Memory B cell (primary cell): ENCODE measurements at regions not wholly inside any gene's neighbourhood (a gene's known extent, or its start where the extent isn't known, plus 50 kb on each side); places are given as distances from the start of the nearest gene placed in this dataset.

Source experiments
- ATAC-seq: fragments of 150-1000 bp; cut with Tn5 transposase; 2 replicates; pipeline ENCODE4 v1.10.0; 2021; ENCODE audit warnings: low read depth, mild to moderate bottlenecking, moderate library complexity
- DNase-seq, 2 donors: peaks; one replicate each; pipeline ENCODE4 v3.0.0; 2022; ENCODE audit warnings: low spot score in 2 of 2
- H3K27ac Mint-ChIP-seq: one replicate; pipeline ENCODE4 v1.8.0; 2022; ENCODE audit warnings: mild to moderate bottlenecking, moderate library complexity, mixed read lengths
- H3K27me3 Mint-ChIP-seq: one replicate; pipeline ENCODE4 v1.8.0; 2022; ENCODE audit warnings: mixed read lengths
- H3K36me3 Mint-ChIP-seq: one replicate; pipeline ENCODE4 v1.8.0; 2022; ENCODE audit warnings: mild to moderate bottlenecking, mixed read lengths
- H3K4me1 Mint-ChIP-seq: one replicate; pipeline ENCODE4 v1.8.0; 2022; ENCODE audit warnings: mixed read lengths
- H3K4me3 Mint-ChIP-seq: one replicate; pipeline ENCODE4 v1.8.0; 2022; ENCODE audit warnings: mild to moderate bottlenecking, moderate library complexity, mixed read lengths
- H3K9me3 Mint-ChIP-seq: one replicate; pipeline ENCODE4 v1.8.0; 2022; ENCODE audit warnings: mixed read lengths

DNA sequence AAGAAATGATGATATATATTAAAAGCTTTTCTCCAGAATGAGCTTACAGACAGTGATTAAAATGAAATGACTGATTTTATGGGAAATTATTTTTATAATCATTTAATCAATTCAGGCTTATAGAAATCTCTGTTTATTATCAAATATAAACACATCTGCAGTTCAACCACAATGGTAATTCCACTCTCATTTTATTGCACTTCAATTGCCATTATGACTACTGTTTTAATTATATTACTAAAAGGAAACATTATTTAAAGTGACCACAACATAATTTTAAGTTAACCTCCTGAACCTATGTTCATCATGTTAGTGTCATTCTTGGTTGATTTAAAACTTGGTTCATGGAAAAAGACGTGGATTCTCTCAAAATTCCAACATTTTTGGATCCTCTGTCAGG, 536.3 kb downstream of the SLC6A15 start:
- no peak for ATAC-seq
- no peaks in the 10 kb centered on the region for H3K36me3 Mint-ChIP-seq
- peaks cover 1% of the 10 kb centered on the region for H3K9me3 Mint-ChIP-seq
- no peak overlapping the region for H3K4me3 Mint-ChIP-seq
- H3K4me1 Mint-ChIP-seq, result no peaks in the 10 kb centered on the region
- no peaks in the 10 kb centered on the region for H3K27me3 Mint-ChIP-seq
- no peak for DNase-seq
- no peak overlapping the region for H3K27ac Mint-ChIP-seq

DNA sequence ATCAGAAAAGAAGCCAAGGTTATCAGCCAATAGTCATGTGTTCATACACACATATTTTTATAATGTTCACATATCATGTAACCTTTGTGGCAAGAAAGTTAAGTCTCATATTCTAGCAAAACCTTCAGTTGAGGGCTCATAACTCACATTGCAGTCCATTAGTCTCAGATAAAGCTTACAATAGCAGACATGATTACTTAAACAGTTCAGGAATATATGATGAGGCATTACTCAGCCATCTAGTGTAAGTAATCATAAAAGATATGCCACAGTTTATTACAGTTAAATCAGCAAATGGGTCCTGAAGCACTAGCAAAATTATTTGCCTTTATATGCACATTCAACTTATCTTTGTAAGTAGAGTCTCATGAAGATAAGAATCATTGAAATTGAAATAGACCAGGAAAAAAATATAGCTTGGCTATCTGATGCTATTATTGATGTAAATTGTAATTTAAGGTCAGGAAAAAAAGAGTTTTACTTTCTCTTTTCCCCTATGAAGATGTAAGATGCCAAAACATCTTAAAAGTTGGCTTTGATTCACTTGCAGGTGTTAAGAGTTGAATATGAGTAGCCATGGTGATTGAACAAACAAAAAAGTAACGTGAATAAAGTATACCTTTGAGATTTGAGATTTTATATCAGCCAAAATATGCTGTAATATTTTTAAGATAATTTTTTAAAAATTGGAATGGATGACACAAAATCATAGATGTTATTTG, 537.0 kb downstream of the SLC6A15 start:
- H3K4me3 Mint-ChIP-seq, result no peak overlapping the region
- no peaks in the 10 kb centered on the region for H3K4me1 Mint-ChIP-seq
- H3K27me3 Mint-ChIP-seq, result no peaks in the 10 kb centered on the region
- no peak overlapping the region for H3K27ac Mint-ChIP-seq
- no peak for ATAC-seq
- peaks cover 1% of the 10 kb centered on the region for H3K9me3 Mint-ChIP-seq
- no peaks in the 10 kb centered on the region for H3K36me3 Mint-ChIP-seq
- no peak for DNase-seq

DNA sequence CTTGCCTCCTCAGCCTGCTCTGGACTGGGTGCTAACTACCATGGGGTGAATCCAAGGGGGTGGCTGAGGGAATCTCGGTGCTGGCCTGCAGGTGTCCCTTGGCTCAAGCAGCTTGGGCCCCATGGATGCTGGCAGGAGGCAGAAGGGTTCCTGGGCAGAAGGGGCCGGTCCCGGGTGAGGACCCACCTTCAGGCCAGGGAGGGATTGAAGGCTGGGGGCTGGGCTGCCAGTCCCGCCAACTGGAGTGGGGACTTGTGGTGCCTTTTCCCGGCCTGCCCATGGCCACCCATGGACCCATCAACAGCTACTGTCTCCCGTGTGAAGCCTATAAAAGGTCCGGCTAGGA, 550.1 kb downstream of the SLC6A15 start:
- Mint-ChIP-seq H3K4me3 (no peak overlapping the region), H3K9me3 (no peaks in the 10 kb centered on the region), H3K27me3 (no peaks in the 10 kb centered on the region), H3K27ac (no peak overlapping the region), H3K4me1 (no peaks in the 10 kb centered on the region), H3K36me3 (no peaks in the 10 kb centered on the region)
- ATAC-seq (no peak), DNase-seq (no peak)

DNA sequence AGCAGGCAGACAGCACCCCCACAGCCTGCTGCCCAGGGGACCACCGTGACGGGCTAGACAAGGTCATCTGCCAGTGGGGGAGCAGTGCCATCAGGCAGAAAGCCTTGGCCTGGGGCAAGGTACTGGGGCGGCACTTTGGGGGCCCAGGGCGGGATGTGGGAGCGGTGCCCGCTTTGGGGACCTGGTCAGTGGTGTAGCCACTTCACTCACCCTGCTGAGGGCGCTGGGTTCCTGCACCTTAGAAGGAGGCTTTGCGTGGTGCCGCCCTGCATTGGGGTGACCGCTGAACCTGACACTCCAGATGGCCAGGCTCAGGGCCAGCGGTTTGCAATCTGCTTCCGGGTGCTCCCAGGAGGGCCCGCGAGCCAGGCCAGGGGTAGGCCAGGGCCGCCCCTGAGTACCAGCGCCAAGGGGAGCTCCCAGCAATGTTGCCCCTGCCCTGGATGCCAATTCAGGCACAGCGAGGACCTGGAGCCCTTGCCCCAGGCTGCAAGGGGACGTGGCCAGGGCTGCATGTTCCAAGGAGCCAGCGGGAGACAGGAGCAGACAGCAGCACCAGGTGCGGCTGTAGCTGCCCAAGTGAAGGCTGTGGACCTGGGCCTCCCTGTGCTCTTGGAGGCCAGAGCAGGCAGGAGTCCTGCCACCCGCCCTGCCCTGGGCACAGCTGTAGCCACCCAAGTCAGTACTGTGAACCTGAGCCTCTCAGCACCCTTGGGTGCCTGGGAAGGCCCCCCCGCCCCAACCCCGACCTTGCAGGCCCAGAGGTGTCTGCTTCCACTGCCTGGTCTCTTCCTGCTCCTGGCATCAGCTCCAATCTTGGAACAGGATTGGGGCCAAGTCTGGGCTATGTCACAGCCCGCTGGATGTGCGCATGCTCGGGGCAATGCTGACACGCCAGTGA, 550.7 kb downstream of the SLC6A15 start:
- H3K27ac Mint-ChIP-seq, result no peak overlapping the region
- H3K9me3 Mint-ChIP-seq, result no peaks in the 10 kb centered on the region
- DNase-seq, result no peak
- no peaks in the 10 kb centered on the region for H3K27me3 Mint-ChIP-seq
- H3K4me3 Mint-ChIP-seq, result no peak overlapping the region
- no peak for ATAC-seq
- H3K36me3 Mint-ChIP-seq, result no peaks in the 10 kb centered on the region
- no peaks in the 10 kb centered on the region for H3K4me1 Mint-ChIP-seq

DNA sequence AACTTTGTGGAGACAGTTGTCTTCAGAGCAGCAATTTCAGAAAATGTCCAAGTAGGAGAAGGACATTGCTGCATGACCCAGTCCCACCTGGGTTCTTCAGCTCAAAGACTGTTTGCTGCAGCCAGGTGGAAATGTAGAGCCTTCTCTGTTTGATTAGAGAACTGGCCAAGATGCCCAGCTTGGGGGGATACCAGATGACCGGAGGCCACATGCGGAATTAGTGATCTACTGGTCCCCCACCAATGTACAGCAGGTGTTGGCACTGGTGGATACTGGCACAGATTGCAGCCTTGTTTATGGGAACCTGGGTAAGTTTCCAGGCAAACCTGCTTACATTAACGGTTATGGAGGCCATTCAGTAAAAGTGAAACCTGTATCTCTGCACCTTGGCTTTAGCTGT, 555.3 kb downstream of the SLC6A15 start:
- ATAC-seq, result no peak
- Mint-ChIP-seq H3K9me3 (no peaks in the 10 kb centered on the region), H3K4me1 (no peaks in the 10 kb centered on the region), H3K27ac (no peak overlapping the region), H3K27me3 (no peaks in the 10 kb centered on the region), H3K36me3 (no peaks in the 10 kb centered on the region), H3K4me3 (no peak overlapping the region)
- no peak for DNase-seq

DNA sequence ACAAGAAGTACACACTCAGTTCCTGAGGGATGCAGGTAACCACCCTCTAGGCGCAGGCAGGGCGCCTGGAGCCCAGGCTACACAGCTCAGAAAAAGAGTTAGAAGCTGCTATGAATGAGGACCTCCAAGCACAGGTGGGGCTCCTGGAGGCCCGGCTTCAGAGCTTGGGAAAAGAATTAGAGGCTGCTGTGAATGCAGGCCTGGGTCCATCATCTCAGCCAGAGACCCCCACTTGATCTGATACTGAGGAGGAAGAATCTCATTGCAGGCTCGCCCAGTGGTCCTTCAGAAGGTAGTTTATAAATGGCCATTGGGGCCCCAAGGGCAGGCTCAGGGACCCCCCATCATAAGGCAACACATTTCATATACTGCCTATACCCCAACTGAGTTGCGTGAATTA, 556.4 kb downstream of the SLC6A15 start:
- Mint-ChIP-seq H3K9me3 (no peaks in the 10 kb centered on the region), H3K4me3 (no peak overlapping the region), H3K36me3 (no peaks in the 10 kb centered on the region), H3K27me3 (no peaks in the 10 kb centered on the region), H3K4me1 (no peaks in the 10 kb centered on the region), H3K27ac (no peak overlapping the region)
- no peak for ATAC-seq
- DNase-seq, result no peak

DNA sequence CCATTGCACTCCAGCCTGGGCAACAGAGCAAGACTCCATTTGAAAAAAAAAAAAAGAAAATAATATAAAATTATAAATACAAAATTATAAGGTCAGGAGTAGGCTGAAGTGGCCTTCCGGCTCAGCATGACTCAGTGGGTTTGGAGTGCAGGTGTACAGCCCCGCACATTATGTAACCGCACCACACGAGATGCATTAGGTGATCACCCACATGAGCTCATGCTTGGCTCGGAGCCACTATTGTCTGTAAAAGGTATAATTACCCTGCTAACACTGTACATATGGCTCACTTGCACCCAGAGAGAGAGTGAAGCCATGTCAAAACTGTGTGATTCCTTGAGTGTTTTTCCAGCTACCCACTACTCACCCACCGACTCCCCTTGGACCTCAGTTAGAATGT, 557.0 kb downstream of the SLC6A15 start:
- H3K9me3 Mint-ChIP-seq, result peaks cover 1% of the 10 kb centered on the region
- H3K27me3 Mint-ChIP-seq, result no peaks in the 10 kb centered on the region
- ATAC-seq (no peak), DNase-seq (no peak)
- no peaks in the 10 kb centered on the region for H3K4me1 Mint-ChIP-seq
- no peaks in the 10 kb centered on the region for H3K36me3 Mint-ChIP-seq
- no peak overlapping the region for H3K27ac Mint-ChIP-seq
- no peak overlapping the region for H3K4me3 Mint-ChIP-seq

DNA sequence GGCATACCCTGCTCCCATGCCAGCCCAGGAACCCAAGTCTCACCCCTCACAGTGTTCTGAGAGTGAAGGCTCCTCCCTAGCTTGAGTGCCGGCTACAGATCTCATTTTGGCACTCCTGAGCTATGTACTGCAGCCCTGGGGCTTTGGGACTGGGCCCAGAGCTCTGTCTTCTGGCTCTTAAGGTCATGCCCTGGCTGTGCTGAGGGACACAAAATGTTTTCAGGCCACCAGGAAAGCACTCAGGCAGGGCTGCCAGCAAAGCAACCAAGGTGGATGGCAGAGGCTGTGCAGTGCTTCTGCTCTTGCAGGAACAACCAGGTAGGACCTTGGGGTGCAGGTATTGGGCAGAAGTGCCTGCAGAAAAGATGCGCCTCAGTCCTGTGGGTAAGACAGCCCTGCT, 564.0 kb downstream of the SLC6A15 start:
- Mint-ChIP-seq H3K36me3 (no peaks in the 10 kb centered on the region), H3K27ac (no peak overlapping the region), H3K27me3 (no peaks in the 10 kb centered on the region), H3K4me1 (no peaks in the 10 kb centered on the region), H3K9me3 (peaks cover 7% of the 10 kb centered on the region), H3K4me3 (no peak overlapping the region)
- no peak for ATAC-seq
- no peak for DNase-seq

DNA sequence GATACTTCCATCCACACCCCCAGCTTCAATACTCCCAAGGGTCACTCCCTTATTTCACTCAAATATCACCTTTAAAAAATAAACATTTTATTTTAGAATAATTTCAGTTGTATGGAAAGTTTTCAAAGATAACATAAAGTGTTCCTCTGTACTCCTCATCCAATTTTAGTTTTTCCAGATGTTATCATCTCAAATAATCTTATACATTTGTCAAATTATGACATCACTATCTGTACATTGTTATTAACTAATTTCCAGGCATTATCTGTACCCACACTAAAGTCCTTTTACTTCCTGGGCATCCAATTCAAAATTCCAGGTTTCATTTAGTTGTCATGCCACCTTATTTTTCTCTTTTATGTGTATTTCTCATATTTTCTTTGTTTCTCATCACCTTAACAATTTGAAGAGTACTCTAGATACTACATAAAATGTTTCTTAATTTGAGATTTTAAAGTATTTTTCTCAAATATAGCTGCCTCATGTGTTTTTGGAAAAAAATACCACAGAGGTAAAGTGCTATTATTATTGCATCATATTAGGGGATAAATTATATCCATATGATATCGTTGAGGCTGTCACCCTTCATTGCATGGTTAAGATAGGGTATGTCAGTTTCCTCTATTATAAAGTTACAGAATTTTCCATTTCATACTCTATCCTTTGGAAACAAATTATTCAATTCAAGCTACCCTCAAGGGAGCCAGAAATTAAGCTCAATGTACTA, 571.0 kb downstream of the SLC6A15 start:
- Mint-ChIP-seq H3K27ac (no peak overlapping the region), H3K9me3 (peaks cover 8% of the 10 kb centered on the region), H3K4me3 (no peak overlapping the region), H3K4me1 (no peaks in the 10 kb centered on the region), H3K27me3 (no peaks in the 10 kb centered on the region), H3K36me3 (no peaks in the 10 kb centered on the region)
- no peak for ATAC-seq
- DNase-seq, result no peak

DNA sequence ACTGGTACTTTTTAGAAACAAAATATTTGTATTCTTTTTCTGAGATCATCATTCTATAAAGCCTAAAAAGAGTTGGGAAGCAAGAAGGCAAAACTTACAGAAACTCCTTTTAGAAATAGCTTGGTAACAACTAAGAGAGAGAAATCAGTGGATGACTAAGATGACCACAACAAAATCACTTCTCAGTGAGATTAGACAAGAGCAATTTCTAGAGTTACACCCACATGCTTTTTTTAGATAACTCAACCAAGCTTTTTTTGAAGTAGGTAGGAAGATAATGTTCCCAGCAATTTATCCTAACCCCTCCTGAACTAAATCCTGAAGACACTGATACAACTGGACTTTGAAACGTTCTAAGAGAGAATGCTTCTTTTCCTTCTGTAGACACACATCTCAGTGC, 576.4 kb downstream of the SLC6A15 start:
- ATAC-seq, result no peak
- H3K27ac Mint-ChIP-seq, result no peak overlapping the region
- no peak for DNase-seq
- H3K4me3 Mint-ChIP-seq, result no peak overlapping the region
- no peaks in the 10 kb centered on the region for H3K4me1 Mint-ChIP-seq
- H3K27me3 Mint-ChIP-seq, result no peaks in the 10 kb centered on the region
- H3K36me3 Mint-ChIP-seq, result no peaks in the 10 kb centered on the region
- H3K9me3 Mint-ChIP-seq, result peaks cover 5% of the 10 kb centered on the region

DNA sequence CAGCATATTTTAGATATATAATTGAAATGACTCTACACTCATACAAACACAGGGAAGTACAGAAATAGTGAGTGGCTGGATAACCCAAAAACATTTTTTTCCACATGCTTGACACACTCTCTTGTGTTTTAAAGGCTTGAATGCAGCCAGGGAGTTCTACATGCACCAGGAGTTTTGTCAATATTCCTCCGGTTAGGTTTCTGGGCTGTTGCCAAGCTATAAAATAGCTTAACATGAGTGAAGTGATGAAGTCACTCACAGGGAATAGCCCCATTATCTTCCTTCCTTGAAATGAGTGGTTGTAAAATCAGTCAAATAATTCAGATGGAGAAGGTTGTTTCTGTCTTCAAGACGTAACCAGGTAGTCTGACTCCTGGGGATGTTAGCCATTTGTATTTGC, 582.7 kb downstream of the SLC6A15 start:
- ATAC-seq (no peak), DNase-seq (no peak)
- H3K27me3 Mint-ChIP-seq, result no peaks in the 10 kb centered on the region
- H3K4me3 Mint-ChIP-seq, result no peak overlapping the region
- H3K4me1 Mint-ChIP-seq, result no peaks in the 10 kb centered on the region
- H3K36me3 Mint-ChIP-seq, result no peaks in the 10 kb centered on the region
- no peaks in the 10 kb centered on the region for H3K9me3 Mint-ChIP-seq
- no peak overlapping the region for H3K27ac Mint-ChIP-seq

DNA sequence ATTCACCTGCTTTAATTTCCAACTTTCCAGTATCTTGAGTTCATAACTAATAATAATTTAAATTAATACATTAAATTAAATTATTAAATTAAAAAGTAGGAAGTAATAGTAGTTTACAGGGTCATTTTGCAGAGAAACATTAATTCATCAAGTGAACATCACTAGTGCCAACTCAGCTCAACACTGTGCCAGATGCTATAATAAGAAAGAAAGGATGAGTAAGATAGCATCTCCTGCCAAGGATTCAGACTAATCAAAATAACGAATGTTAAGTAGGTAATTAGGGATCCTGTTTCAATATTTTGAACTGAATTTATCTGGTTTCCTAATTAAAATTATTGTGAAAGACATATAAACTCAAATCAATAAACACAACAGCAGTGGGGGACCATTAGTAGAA, 596.7 kb downstream of the SLC6A15 start:
- Mint-ChIP-seq H3K27me3 (no peaks in the 10 kb centered on the region), H3K4me1 (no peaks in the 10 kb centered on the region), H3K27ac (no peak overlapping the region), H3K4me3 (no peak overlapping the region), H3K36me3 (no peaks in the 10 kb centered on the region), H3K9me3 (peaks cover 4% of the 10 kb centered on the region)
- no peak for DNase-seq
- no peak for ATAC-seq

DNA sequence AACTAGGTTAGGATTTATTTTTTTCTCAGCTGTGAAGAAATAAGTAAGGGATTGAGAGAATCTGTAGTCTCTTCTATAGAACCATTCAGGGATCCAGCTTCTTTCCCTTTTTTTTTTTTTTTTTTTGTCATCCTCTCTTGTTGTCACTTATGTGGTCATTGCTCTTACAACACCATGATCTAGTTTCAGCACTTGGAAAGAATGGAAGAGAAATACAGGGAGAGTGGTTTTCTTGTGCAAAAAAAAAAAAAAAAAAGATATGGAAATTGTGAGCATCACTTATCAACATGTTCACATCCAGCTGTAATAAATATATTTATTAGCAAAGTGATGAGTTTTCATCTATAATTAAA, 599.3 kb downstream of the SLC6A15 start:
- H3K27me3 Mint-ChIP-seq, result no peaks in the 10 kb centered on the region
- H3K27ac Mint-ChIP-seq, result no peak overlapping the region
- no peak overlapping the region for H3K4me3 Mint-ChIP-seq
- DNase-seq (no peak), ATAC-seq (no peak)
- H3K36me3 Mint-ChIP-seq, result no peaks in the 10 kb centered on the region
- H3K4me1 Mint-ChIP-seq, result no peaks in the 10 kb centered on the region
- H3K9me3 Mint-ChIP-seq, result peaks cover 4% of the 10 kb centered on the region

DNA sequence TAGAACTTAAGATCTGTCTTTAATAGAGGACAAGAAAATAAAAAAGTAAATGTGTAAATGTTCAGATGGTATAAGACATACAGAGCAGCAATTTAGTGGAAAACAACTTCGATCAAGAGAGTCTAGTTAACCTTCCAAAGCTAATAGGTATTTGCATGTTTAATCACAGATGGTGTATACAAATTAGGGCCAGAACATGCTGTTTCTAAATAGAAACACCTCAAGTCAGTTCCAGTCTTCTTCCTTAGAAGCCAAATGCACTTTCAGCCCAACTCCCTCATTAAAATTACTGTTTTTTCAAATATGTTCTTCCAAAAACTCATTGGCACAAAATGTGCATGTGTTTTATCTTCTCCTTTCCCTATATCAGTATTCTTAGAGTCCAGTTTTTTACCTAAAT, 604.4 kb downstream of the SLC6A15 start:
- ATAC-seq, result no peak
- no peak for DNase-seq
- no peak overlapping the region for H3K27ac Mint-ChIP-seq
- H3K9me3 Mint-ChIP-seq, result peaks cover 7% of the 10 kb centered on the region
- no peak overlapping the region for H3K4me3 Mint-ChIP-seq
- H3K4me1 Mint-ChIP-seq, result no peaks in the 10 kb centered on the region
- H3K27me3 Mint-ChIP-seq, result no peaks in the 10 kb centered on the region
- no peaks in the 10 kb centered on the region for H3K36me3 Mint-ChIP-seq
